IMR-90 (cell line): ENCODE measurements at regions not wholly inside any gene's neighbourhood (a gene's known extent, or its start where the extent isn't known, plus 50 kb on each side); places are given as distances from the start of the nearest gene placed in this dataset.

ENCODE experiments used
- ATAC-seq: fragments of 200-7000 bp; cut with Tn5 transposase; 2 replicates; pipeline ENCODE4 v1.9.1; 2020; ENCODE audit warnings: low read depth, mild to moderate bottlenecking, moderate library complexity
- BruUV-seq: library from RNA; stranded (reverse); fragments of 400-500 nt; replicated peaks from 2 replicates; lab custom pipeline; 2021; lab: Mats Ljungman, UMichigan
- CTCF ChIA-PET: fragments of 300-600 bp; formaldehyde crosslinking; extraction: SDS; loops from one replicate; lab custom pipeline; 2021; ENCODE audit warnings: antibody characterized with exemption; lab: Yijun Ruan, JAX
- POLR2A ChIA-PET: fragments of 300-600 bp; sonication (Branson Sonifier 250); formaldehyde crosslinking; loops from one replicate; lab custom pipeline; 2022; ENCODE audit warnings: antibody characterized with exemption; ENCODE audit not compliant: unreplicated experiment; lab: Charles Lee
- DNase-seq: peaks from one replicate; pipeline ENCODE4 v3.0.0; 2013
- H2AFZ ChIP-seq: replicated peaks from 2 replicates; pipeline ENCODE3; 2013; ENCODE audit warnings: low read length, mild to moderate bottlenecking; ENCODE audit not compliant: poor library complexity
- H2AK5ac ChIP-seq: 2 replicates; pipeline ENCODE4 v1.6.1; 2013; ENCODE audit warnings: low read depth, low read length, inconsistent platforms
- H2AK9ac ChIP-seq: replicated peaks from 2 replicates; pipeline ENCODE3; 2013; ENCODE audit warnings: mild to moderate bottlenecking, low read depth, low read length, moderate library complexity; ENCODE audit not compliant: poor library complexity
- H2BK120ac ChIP-seq: 2 replicates; pipeline ENCODE4 v1.6.1; 2013; ENCODE audit warnings: low read depth, low read length, inconsistent platforms
- H2BK15ac ChIP-seq: 3 replicates; pipeline ENCODE4 v1.6.1; 2013; ENCODE audit warnings: low read depth, low read length, inconsistent platforms
- H2BK20ac ChIP-seq: 2 replicates; pipeline ENCODE4 v1.6.1; 2013; ENCODE audit warnings: low read depth, mild to moderate bottlenecking, inconsistent platforms, low read length, moderate library complexity
- H2BK5ac ChIP-seq: 2 replicates; pipeline ENCODE4 v1.6.1; 2013; ENCODE audit warnings: mild to moderate bottlenecking, low read depth, low read length, inconsistent platforms; ENCODE audit not compliant: poor library complexity, severe bottlenecking
- H3K14ac ChIP-seq: replicated peaks from 2 replicates; pipeline ENCODE4 v1.6.1; 2013; ENCODE audit warnings: low read depth, low read length, inconsistent platforms
- H3K18ac ChIP-seq: 2 replicates; pipeline ENCODE4 v1.6.1; 2013; ENCODE audit warnings: low read depth, low read length, control low read depth
- H3K23ac ChIP-seq: 2 replicates; pipeline ENCODE4 v1.6.1; 2013; ENCODE audit warnings: low read depth, low read length, inconsistent platforms
- H3K27ac ChIP-seq: 2 replicates; pipeline ENCODE4 v1.5.1; 2013; ENCODE audit warnings: mild to moderate bottlenecking, control low read depth, low read length; ENCODE audit not compliant: insufficient read depth
- H3K27me3 ChIP-seq: 2 replicates; pipeline ENCODE4 v1.6.1; 2013; ENCODE audit warnings: low read length; ENCODE audit not compliant: control insufficient read depth, insufficient read depth
- H3K36me3 ChIP-seq: 2 replicates; pipeline ENCODE4 v1.6.1; 2013; ENCODE audit warnings: low read length, mixed read lengths; ENCODE audit not compliant: control insufficient read depth, insufficient read depth
- H3K4ac ChIP-seq: 2 replicates; pipeline ENCODE4 v1.6.1; 2013; ENCODE audit warnings: low read depth, low read length, inconsistent platforms
- H3K4me1 ChIP-seq: 2 replicates; pipeline ENCODE4 v1.6.1; 2013; ENCODE audit warnings: low read length, mixed read lengths; ENCODE audit not compliant: control insufficient read depth, insufficient read depth
- H3K4me2 ChIP-seq: 2 replicates; pipeline ENCODE4 v1.6.1; 2013; ENCODE audit warnings: low read depth, mild to moderate bottlenecking, control low read depth, low read length, moderate library complexity
- H3K4me3 ChIP-seq: 2 replicates; pipeline ENCODE4 v1.5.1; 2013; ENCODE audit warnings: low read depth, mild to moderate bottlenecking, control low read depth, low read length, moderate library complexity; ENCODE audit not compliant: insufficient read depth
- H3K56ac ChIP-seq: 2 replicates; pipeline ENCODE4 v1.6.1; 2013; ENCODE audit warnings: low read length, inconsistent platforms; ENCODE audit not compliant: insufficient read depth; ENCODE audit errors: extremely low read depth
- H3K79me1 ChIP-seq, 2 experiments: 2 replicates each; pipeline ENCODE4 v1.6.1; 2013; ENCODE audit warnings: low read length in 2 of 2, inconsistent platforms in 1 of 2, low read depth in 1 of 2
- H3K9ac ChIP-seq: 2 replicates; pipeline ENCODE4 v1.6.1; 2013; ENCODE audit warnings: low read depth, low read length, control low read depth
- H3K9me1 ChIP-seq: 2 replicates; pipeline ENCODE4 v1.6.1; 2013; ENCODE audit warnings: low read length, inconsistent platforms; ENCODE audit not compliant: insufficient read depth
- H3K9me3 ChIP-seq: 2 replicates; pipeline ENCODE4 v1.6.1; 2013; ENCODE audit warnings: low read length; ENCODE audit not compliant: control insufficient read depth, insufficient read depth
- H4K20me1 ChIP-seq: 2 replicates; pipeline ENCODE4 v1.6.1; 2013; ENCODE audit warnings: low read length, inconsistent platforms; ENCODE audit not compliant: insufficient read depth
- H4K5ac ChIP-seq: 2 replicates; pipeline ENCODE4 v1.6.1; 2013; ENCODE audit warnings: mild to moderate bottlenecking, low read depth, low read length, control low read depth
- H4K8ac ChIP-seq, 2 experiments: 2 replicates each; pipeline ENCODE4 v1.6.1; 2013; ENCODE audit warnings: low read depth in 2 of 2, low read length in 2 of 2, control low read depth in 1 of 2, inconsistent platforms in 1 of 2
- H4K91ac ChIP-seq: 2 replicates; pipeline ENCODE4 v1.6.1; 2013; ENCODE audit warnings: low read depth, low read length, inconsistent platforms; ENCODE audit not compliant: insufficient read depth
- BHLHE40 ChIP-seq: fragments of 150-350 bp; IDR thresholded peaks from 2 replicates; pipeline ENCODE4 v1.6.1; 2016; ENCODE audit warnings: mild to moderate bottlenecking, low read depth, low read length
- CEBPB ChIP-seq: IDR thresholded peaks from 2 replicates; pipeline ENCODE4 v1.6.1; 2012; ENCODE audit warnings: low read depth, low read length, improper control_type of control experiment
- CHD1 ChIP-seq: IDR thresholded peaks from 2 replicates; pipeline ENCODE4 v1.6.1; 2012; ENCODE audit warnings: low read depth, low read length, improper control_type of control experiment
- CTCF ChIP-seq: conservative IDR thresholded peaks from 2 replicates; pipeline ENCODE4 v1.5.1; 2012; ENCODE audit warnings: mild to moderate bottlenecking, low read depth, low read length, improper control_type of control experiment
- FOS ChIP-seq: fragments of 150-350 bp; IDR thresholded peaks from 2 replicates; pipeline ENCODE4 v1.6.1; 2016; ENCODE audit warnings: low read depth, low read length
- MAFK ChIP-seq: IDR thresholded peaks from 2 replicates; pipeline ENCODE4 v1.6.1; 2012; ENCODE audit warnings: low read depth, low read length, improper control_type of control experiment
- MAZ ChIP-seq: IDR thresholded peaks from 2 replicates; pipeline ENCODE4 v1.6.1; 2012; ENCODE audit warnings: low read depth, mild to moderate bottlenecking, low read length, improper control_type of control experiment, moderate library complexity, borderline replicate concordance
- MXI1 ChIP-seq: IDR thresholded peaks from 2 replicates; pipeline ENCODE4 v1.6.1; 2012; ENCODE audit warnings: low read depth, mild to moderate bottlenecking, low read length, moderate library complexity, borderline replicate concordance
- NFE2L2 ChIP-seq: fragments of 150-350 bp; IDR thresholded peaks from 2 replicates; pipeline ENCODE4 v1.6.1; 2016; ENCODE audit warnings: low read depth, mild to moderate bottlenecking, low read length
- POLR2A ChIP-seq: IDR thresholded peaks from 2 replicates; pipeline ENCODE4 v1.6.1; 2012; ENCODE audit warnings: mild to moderate bottlenecking, low read depth, low read length
- RAD21 ChIP-seq: IDR thresholded peaks from 2 replicates; pipeline ENCODE4 v1.6.1; 2012; ENCODE audit warnings: low read length, improper control_type of control experiment
- RCOR1 ChIP-seq: IDR thresholded peaks from 2 replicates; pipeline ENCODE4 v1.6.1; 2012; ENCODE audit warnings: mild to moderate bottlenecking, low read length, improper control_type of control experiment; ENCODE audit not compliant: insufficient replicate concordance
- RFX5 ChIP-seq: IDR thresholded peaks from 2 replicates; pipeline ENCODE4 v1.8.0; 2012; ENCODE audit warnings: low read depth, mild to moderate bottlenecking, low read length, moderate library complexity
- SMC3 ChIP-seq: fragments of 150-350 bp; IDR thresholded peaks from 2 replicates; pipeline ENCODE4 v1.6.1; 2016; ENCODE audit warnings: low read depth, mild to moderate bottlenecking, antibody characterized with exemption, low read length, moderate library complexity
- USF2 ChIP-seq: fragments of 150-350 bp; IDR thresholded peaks from 2 replicates; pipeline ENCODE4 v1.6.1; 2017; ENCODE audit warnings: mild to moderate bottlenecking, antibody characterized with exemption, low read length, low read depth
- dilution Hi-C: fragments of 300-500 bp; cut with HindIII; formaldehyde crosslinking; loops from one replicate; pipeline ENCODE4 v1.14.3; 2018; ENCODE audit warnings: low sequenced_read_pairs; ENCODE audit not compliant: unreplicated experiment
- in situ Hi-C: fragments of 300-500 bp; cut with MboI; formaldehyde crosslinking; loops from 3 replicates; pipeline ENCODE4 v1.14.3; 2019; ENCODE audit warnings: low sequenced_read_pairs, inconsistent platforms, mixed read lengths
- intact Hi-C: fragments of 100-400 bp; cut with micrococcal nuclease; formaldehyde crosslinking; loops from 2 replicates; pipeline ENCODE4 v1.10.0; 2022
- TF ChIP-seq, protein P1 (sequence below): fragments of 150-350 bp; IDR thresholded peaks from 2 replicates; pipeline ENCODE4 v1.6.1; 2016; ENCODE audit warnings: low read depth, mild to moderate bottlenecking, low read length, moderate library complexity, borderline replicate concordance

DNA sequence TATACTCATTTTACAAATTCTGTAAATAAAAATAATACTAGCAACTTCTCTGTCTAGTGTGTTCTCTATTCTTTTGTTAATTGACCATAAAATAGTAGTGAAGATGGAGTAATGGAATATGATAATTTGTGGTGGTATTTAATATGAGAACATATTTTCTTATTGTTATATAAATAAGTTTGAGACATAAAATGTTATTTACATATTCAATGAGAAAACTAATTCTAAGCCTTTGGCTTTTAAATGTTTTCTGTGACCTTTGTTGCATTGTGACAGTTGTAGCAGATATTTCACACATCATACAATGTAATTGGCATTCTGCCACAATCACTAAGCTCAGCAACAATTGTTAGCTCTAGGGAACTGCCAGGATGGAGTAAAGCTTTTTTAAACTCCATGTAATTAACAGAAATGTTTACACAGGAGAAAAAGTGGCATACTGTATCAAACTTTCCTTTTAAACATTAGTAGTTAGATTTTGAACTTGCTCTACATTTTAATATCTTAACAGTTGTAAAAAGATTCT, 562.1 kb upstream of the PCDH9 start:
- ATAC-seq (no peak), DNase-seq (no peak)
- POLR2A ChIA-PET, result no interaction called here
- Histone ChIP-seq H3K56ac (no peak overlapping the region), H3K4ac (no peak overlapping the region), H3K4me3 (no peak overlapping the region), H3K9me3 (no peaks in the 10 kb centered on the region), H2BK15ac (no peak overlapping the region), H4K8ac (no peak overlapping the region), H3K79me1 (no peaks in the 10 kb centered on the region), H4K20me1 (no peaks in the 10 kb centered on the region), H2BK120ac (no peak overlapping the region), H2BK5ac (no peak overlapping the region), H2BK20ac (no peak overlapping the region), H2AK5ac (no peak overlapping the region), H3K36me3 (no peaks in the 10 kb centered on the region), H2AFZ (no peak overlapping the region), H3K23ac (no peak overlapping the region), H3K14ac (no peak overlapping the region), H3K27me3 (no peaks in the 10 kb centered on the region), H3K4me1 (no peaks in the 10 kb centered on the region), H3K9ac (no peak overlapping the region), H4K5ac (no peak overlapping the region), H3K27ac (no peak overlapping the region), H3K4me2 (no peak overlapping the region), H2AK9ac (no peak overlapping the region), H4K91ac (no peak overlapping the region), H3K18ac (no peak overlapping the region), H3K9me1 (no peaks in the 10 kb centered on the region)
- TF ChIP-seq RCOR1, result no peak
- TF ChIP-seq MAFK, result no peak
- TF ChIP-seq CEBPB, result no peak
- no peak for TF ChIP-seq POLR2A
- TF ChIP-seq RAD21, result no peak
- TF ChIP-seq CTCF, result no peak
- no peak for TF ChIP-seq USF2
- TF ChIP-seq, protein P1, sequence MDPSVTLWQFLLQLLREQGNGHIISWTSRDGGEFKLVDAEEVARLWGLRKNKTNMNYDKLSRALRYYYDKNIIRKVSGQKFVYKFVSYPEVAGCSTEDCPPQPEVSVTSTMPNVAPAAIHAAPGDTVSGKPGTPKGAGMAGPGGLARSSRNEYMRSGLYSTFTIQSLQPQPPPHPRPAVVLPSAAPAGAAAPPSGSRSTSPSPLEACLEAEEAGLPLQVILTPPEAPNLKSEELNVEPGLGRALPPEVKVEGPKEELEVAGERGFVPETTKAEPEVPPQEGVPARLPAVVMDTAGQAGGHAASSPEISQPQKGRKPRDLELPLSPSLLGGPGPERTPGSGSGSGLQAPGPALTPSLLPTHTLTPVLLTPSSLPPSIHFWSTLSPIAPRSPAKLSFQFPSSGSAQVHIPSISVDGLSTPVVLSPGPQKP, result no peak
- no peak for TF ChIP-seq FOS
- TF ChIP-seq RFX5, result no peak
- no peak for TF ChIP-seq NFE2L2
- no peak for TF ChIP-seq BHLHE40
- TF ChIP-seq MXI1, result no peak
- no peak for TF ChIP-seq SMC3
- no peak for TF ChIP-seq CHD1
- no peak for TF ChIP-seq MAZ
- intact Hi-C loops (no loop called here), in situ Hi-C loops (no loop called here), dilution Hi-C loops (no loop called here)
- no TSS peak for BruUV-seq
- CTCF ChIA-PET, result interaction anchor here (0.6 kb wide), 1 partner anchor 16 kb away, joined by 5 read pairs; no protein-coding TSS in a partner anchor
